SK-N-SH treated with all-trans-retinoic acid at 6 μM for 48 hours (cell line): ENCODE measurements at regions not wholly inside any gene's neighbourhood (a gene's known extent, or its start where the extent isn't known, plus 50 kb on each side); places are given as distances from the start of the nearest gene placed in this dataset.

Experiments
- ATAC-seq: fragments of 200-7000 bp; cut with Tn5 transposase; 3 replicates; pipeline ENCODE4 v1.9.1; 2020; ENCODE audit warnings: mild to moderate bottlenecking, moderate library complexity
- ARNTL ChIP-seq: fragments of 450-650 bp; formaldehyde crosslinking; IDR thresholded peaks from 2 replicates; pipeline ENCODE4 v1.5.0; 2020; ENCODE audit warnings: low read depth, mild to moderate bottlenecking, moderate library complexity, borderline replicate concordance
- CSDC2 ChIP-seq: fragments of 250-450 bp; sonication (Bioruptor Pico); IDR thresholded peaks from 2 replicates; pipeline ENCODE4 v1.5.0; 2020; ENCODE audit warnings: mild to moderate bottlenecking, moderate library complexity
- ESRRG ChIP-seq: fragments of 250-450 bp; sonication (Bioruptor Pico); IDR thresholded peaks from 2 replicates; pipeline ENCODE4 v1.6.1; 2021; ENCODE audit warnings: mild to moderate bottlenecking
- GLIS3 ChIP-seq: fragments of 250-450 bp; sonication (Bioruptor Pico); IDR thresholded peaks from 2 replicates; pipeline ENCODE4 v1.5.0; 2020; ENCODE audit warnings: mild to moderate bottlenecking, moderate library complexity
- ISL1 ChIP-seq: fragments of 250-450 bp; sonication (Bioruptor Pico); IDR thresholded peaks from 2 replicates; pipeline ENCODE4 v2.1.2; 2022; ENCODE audit warnings: mild to moderate bottlenecking, moderate library complexity
- OSR1 ChIP-seq: fragments of 250-450 bp; sonication (Bioruptor Pico); IDR thresholded peaks from 2 replicates; pipeline ENCODE4 v1.8.0; 2022; ENCODE audit warnings: moderate library complexity, mild to moderate bottlenecking, inconsistent platforms
- SNAI2 ChIP-seq: fragments of 250-450 bp; sonication (Bioruptor Pico); IDR thresholded peaks from 2 replicates; pipeline ENCODE4 v1.5.0; 2020; ENCODE audit warnings: mild to moderate bottlenecking, moderate library complexity
- TCF4 ChIP-seq: fragments of 250-450 bp; sonication (Bioruptor Pico); IDR thresholded peaks from 2 replicates; pipeline ENCODE4 v1.8.0; 2021; ENCODE audit warnings: mild to moderate bottlenecking, moderate library complexity, borderline replicate concordance
- TOX ChIP-seq: fragments of 250-450 bp; sonication (Bioruptor Pico); IDR thresholded peaks from 2 replicates; pipeline ENCODE4 v1.8.0; 2021; ENCODE audit warnings: mild to moderate bottlenecking, moderate library complexity, borderline replicate concordance
- ZC3H10 ChIP-seq: fragments of 250-450 bp; sonication (Bioruptor Pico); IDR thresholded peaks from 2 replicates; pipeline ENCODE4 v1.5.1; 2021; ENCODE audit warnings: mild to moderate bottlenecking, moderate library complexity
- ZFP3 ChIP-seq: fragments of 250-450 bp; sonication (Bioruptor Pico); IDR thresholded peaks from 2 replicates; pipeline ENCODE4 v1.5.0; 2020; ENCODE audit warnings: mild to moderate bottlenecking, moderate library complexity
- ZFP30 ChIP-seq: fragments of 450-650 bp; formaldehyde crosslinking; IDR thresholded peaks from 2 replicates; pipeline ENCODE4 v1.5.0; 2022; ENCODE audit warnings: mild to moderate bottlenecking, moderate library complexity
- ZNF565 ChIP-seq: fragments of 450-650 bp; formaldehyde crosslinking; conservative IDR thresholded peaks from 2 replicates; pipeline ENCODE4 v1.5.0; 2020; ENCODE audit warnings: low read depth, mild to moderate bottlenecking, moderate library complexity
- ZNF70 ChIP-seq: fragments of 450-650 bp; formaldehyde crosslinking; IDR thresholded peaks from 2 replicates; pipeline ENCODE4 v1.5.0; 2020; ENCODE audit warnings: mild to moderate bottlenecking, moderate library complexity
- TF ChIP-seq, protein P1 (sequence below): fragments of 250-450 bp; sonication (Bioruptor Pico); IDR thresholded peaks from 2 replicates; pipeline ENCODE4 v1.5.1; 2020; ENCODE audit warnings: low read depth, mild to moderate bottlenecking, moderate library complexity
- TF ChIP-seq, protein P2 (sequence below): fragments of 250-450 bp; sonication (Bioruptor Pico); IDR thresholded peaks from 2 replicates; pipeline ENCODE4 v1.5.0; 2020; ENCODE audit warnings: mild to moderate bottlenecking, moderate library complexity
- TF ChIP-seq, protein P3 (sequence below): fragments of 250-450 bp; sonication (Bioruptor Pico); IDR thresholded peaks from 2 replicates; pipeline ENCODE4 v1.5.1; 2021; ENCODE audit warnings: mild to moderate bottlenecking, moderate library complexity
- TF ChIP-seq, protein P4 (sequence below): fragments of 250-450 bp; sonication (Bioruptor Pico); IDR thresholded peaks from 2 replicates; pipeline ENCODE4 v1.8.0; 2021; ENCODE audit warnings: low read depth, mild to moderate bottlenecking, moderate library complexity, borderline replicate concordance
- TF ChIP-seq, protein P5 (sequence below): fragments of 250-450 bp; sonication (Bioruptor Pico); IDR thresholded peaks from 2 replicates; pipeline ENCODE4 v1.8.0; 2020; ENCODE audit warnings: mild to moderate bottlenecking, moderate library complexity, borderline replicate concordance

DNA sequence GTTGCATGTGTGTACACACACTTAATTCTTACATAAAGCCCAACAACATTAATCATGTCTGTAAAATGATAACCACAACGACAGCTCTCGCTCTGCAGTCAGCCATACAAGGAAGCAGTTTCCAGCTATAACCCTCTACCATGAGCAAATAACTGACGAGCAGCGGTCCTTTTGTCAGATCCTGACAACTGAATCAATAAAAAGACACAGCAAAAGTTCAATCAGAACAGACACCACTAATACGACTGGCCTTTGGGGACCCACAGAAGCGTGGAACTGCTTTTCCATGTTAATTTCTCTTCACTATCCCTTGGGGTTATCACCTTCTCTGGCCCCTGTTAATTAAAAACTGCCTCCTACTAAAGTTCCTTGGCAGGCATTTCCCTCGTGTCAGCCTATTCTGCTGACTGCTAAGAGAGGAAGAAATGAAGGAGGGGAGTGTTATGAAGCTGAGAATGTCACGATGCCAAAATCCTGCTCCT, 722.8 kb upstream of the GRAMD2B start:
- TF ChIP-seq TCF4 (CRISPR knock-in tag), result no peak
- TF ChIP-seq ZNF70 (CRISPR knock-in tag), result no peak
- TF ChIP-seq, protein P1, sequence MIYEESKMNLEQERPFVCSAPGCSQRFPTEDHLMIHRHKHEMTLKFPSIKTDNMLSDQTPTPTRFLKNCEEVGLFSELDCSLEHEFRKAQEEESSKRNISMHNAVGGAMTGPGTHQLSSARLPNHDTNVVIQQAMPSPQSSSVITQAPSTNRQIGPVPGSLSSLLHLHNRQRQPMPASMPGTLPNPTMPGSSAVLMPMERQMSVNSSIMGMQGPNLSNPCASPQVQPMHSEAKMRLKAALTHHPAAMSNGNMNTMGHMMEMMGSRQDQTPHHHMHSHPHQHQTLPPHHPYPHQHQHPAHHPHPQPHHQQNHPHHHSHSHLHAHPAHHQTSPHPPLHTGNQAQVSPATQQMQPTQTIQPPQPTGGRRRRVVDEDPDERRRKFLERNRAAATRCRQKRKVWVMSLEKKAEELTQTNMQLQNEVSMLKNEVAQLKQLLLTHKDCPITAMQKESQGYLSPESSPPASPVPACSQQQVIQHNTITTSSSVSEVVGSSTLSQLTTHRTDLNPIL (CRISPR knock-in tag), result no peak
- no peak for TF ChIP-seq ISL1 (CRISPR knock-in tag)
- TF ChIP-seq, protein P2, sequence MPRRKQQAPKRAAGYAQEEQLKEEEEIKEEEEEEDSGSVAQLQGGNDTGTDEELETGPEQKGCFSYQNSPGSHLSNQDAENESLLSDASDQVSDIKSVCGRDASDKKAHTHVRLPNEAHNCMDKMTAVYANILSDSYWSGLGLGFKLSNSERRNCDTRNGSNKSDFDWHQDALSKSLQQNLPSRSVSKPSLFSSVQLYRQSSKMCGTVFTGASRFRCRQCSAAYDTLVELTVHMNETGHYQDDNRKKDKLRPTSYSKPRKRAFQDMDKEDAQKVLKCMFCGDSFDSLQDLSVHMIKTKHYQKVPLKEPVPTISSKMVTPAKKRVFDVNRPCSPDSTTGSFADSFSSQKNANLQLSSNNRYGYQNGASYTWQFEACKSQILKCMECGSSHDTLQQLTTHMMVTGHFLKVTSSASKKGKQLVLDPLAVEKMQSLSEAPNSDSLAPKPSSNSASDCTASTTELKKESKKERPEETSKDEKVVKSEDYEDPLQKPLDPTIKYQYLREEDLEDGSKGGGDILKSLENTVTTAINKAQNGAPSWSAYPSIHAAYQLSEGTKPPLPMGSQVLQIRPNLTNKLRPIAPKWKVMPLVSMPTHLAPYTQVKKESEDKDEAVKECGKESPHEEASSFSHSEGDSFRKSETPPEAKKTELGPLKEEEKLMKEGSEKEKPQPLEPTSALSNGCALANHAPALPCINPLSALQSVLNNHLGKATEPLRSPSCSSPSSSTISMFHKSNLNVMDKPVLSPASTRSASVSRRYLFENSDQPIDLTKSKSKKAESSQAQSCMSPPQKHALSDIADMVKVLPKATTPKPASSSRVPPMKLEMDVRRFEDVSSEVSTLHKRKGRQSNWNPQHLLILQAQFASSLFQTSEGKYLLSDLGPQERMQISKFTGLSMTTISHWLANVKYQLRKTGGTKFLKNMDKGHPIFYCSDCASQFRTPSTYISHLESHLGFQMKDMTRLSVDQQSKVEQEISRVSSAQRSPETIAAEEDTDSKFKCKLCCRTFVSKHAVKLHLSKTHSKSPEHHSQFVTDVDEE (CRISPR knock-in tag), result no peak
- no peak for ATAC-seq

DNA sequence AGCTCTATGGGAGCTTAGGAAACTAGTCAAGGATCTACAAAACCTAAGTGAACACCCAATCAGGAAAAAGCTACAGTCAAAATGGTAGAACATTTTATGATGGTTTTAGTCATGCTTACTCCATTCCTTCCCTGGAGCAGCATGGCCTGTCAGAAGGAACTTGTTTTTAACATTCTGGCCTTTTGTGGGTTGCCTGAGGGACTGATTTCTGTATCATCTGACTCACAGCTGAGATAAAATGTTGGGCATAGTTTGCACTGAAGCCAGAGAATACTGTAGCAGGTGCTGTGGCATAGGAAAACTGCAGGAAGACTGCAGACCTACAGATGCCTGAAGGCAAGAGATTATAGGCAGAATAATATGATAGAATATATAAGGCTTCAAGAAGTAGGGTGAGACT, 719.6 kb upstream of the GRAMD2B start:
- TF ChIP-seq GLIS3 (CRISPR knock-in tag), result no peak
- TF ChIP-seq TCF4 (CRISPR knock-in tag), result no peak
- no peak for TF ChIP-seq ZFP30 (CRISPR knock-in tag)
- TF ChIP-seq ESRRG (CRISPR knock-in tag), result no peak
- no peak for TF ChIP-seq OSR1 (CRISPR knock-in tag)
- TF ChIP-seq ZFP3 (CRISPR knock-in tag), result no peak
- TF ChIP-seq TOX, result no peak
- TF ChIP-seq CSDC2 (CRISPR knock-in tag), result no peak
- TF ChIP-seq, protein P3, sequence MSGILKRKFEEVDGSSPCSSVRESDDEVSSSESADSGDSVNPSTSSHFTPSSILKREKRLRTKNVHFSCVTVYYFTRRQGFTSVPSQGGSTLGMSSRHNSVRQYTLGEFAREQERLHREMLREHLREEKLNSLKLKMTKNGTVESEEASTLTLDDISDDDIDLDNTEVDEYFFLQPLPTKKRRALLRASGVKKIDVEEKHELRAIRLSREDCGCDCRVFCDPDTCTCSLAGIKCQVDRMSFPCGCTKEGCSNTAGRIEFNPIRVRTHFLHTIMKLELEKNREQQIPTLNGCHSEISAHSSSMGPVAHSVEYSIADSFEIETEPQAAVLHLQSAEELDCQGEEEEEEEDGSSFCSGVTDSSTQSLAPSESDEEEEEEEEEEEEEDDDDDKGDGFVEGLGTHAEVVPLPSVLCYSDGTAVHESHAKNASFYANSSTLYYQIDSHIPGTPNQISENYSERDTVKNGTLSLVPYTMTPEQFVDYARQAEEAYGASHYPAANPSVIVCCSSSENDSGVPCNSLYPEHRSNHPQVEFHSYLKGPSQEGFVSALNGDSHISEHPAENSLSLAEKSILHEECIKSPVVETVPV (CRISPR knock-in tag), result no peak
- no peak for TF ChIP-seq ARNTL (CRISPR knock-in tag)
- TF ChIP-seq, protein P4, sequence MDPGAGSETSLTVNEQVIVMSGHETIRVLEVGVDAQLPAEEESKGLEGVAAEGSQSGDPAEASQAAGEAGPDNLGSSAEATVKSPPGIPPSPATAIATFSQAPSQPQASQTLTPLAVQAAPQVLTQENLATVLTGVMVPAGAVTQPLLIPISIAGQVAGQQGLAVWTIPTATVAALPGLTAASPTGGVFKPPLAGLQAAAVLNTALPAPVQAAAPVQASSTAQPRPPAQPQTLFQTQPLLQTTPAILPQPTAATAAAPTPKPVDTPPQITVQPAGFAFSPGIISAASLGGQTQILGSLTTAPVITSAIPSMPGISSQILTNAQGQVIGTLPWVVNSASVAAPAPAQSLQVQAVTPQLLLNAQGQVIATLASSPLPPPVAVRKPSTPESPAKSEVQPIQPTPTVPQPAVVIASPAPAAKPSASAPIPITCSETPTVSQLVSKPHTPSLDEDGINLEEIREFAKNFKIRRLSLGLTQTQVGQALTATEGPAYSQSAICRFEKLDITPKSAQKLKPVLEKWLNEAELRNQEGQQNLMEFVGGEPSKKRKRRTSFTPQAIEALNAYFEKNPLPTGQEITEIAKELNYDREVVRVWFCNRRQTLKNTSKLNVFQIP, result no peak
- no peak for TF ChIP-seq ZNF565
- TF ChIP-seq, protein P5, sequence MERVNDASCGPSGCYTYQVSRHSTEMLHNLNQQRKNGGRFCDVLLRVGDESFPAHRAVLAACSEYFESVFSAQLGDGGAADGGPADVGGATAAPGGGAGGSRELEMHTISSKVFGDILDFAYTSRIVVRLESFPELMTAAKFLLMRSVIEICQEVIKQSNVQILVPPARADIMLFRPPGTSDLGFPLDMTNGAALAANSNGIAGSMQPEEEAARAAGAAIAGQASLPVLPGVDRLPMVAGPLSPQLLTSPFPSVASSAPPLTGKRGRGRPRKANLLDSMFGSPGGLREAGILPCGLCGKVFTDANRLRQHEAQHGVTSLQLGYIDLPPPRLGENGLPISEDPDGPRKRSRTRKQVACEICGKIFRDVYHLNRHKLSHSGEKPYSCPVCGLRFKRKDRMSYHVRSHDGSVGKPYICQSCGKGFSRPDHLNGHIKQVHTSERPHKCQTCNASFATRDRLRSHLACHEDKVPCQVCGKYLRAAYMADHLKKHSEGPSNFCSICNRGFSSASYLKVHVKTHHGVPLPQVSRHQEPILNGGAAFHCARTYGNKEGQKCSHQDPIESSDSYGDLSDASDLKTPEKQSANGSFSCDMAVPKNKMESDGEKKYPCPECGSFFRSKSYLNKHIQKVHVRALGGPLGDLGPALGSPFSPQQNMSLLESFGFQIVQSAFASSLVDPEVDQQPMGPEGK (CRISPR knock-in tag), result no peak
- TF ChIP-seq, all 23 proteins: peak for 0
- ATAC-seq, result no peak

DNA sequence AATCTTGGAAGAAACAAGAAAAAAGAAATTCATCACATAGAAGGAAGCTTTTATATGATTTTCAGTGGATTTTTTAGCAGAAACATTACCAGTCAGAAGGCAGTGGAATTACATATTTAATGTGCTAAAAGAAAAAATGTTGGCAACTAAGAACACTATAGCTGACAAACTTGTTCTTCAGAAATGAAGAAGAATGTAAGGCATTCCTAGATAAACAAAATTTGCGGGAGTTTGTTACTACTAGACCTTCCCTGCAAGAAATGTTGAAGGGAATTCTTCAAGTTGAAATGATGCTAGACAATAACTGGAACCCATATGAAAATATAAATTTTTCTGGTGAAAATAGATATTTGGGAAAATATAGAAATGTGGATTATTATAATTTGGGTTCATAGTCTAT, 718.3 kb upstream of the GRAMD2B start:
- ATAC-seq, result no peak
- TF ChIP-seq, protein P4, result no peak
- no peak for TF ChIP-seq ZNF70 (CRISPR knock-in tag)
- TF ChIP-seq ZC3H10 (CRISPR knock-in tag), result no peak
- no peak for TF ChIP-seq TCF4 (CRISPR knock-in tag)
- no peak for TF ChIP-seq OSR1 (CRISPR knock-in tag)
- no peak for TF ChIP-seq GLIS3 (CRISPR knock-in tag)
- no peak for TF ChIP-seq SNAI2 (CRISPR knock-in tag)
- TF ChIP-seq, protein P2 (CRISPR knock-in tag), result no peak
- TF ChIP-seq, protein P3 (CRISPR knock-in tag), result no peak
- no peak for TF ChIP-seq ZNF565
- TF ChIP-seq, protein P5 (CRISPR knock-in tag), result no peak
- TF ChIP-seq TOX, result no peak
- TF ChIP-seq ZFP3 (CRISPR knock-in tag), result no peak
